ENCODE measurements at regions not wholly inside any gene's neighbourhood (a gene's known extent, or its start where the extent isn't known, plus 50 kb on each side); places are given as distances from the start of the nearest gene placed in this dataset.

GRCh38 chr15:62624547-62625378 is 417.8 kb upstream of the TPM1 start:
- Histone ChIP-seq H3K27ac (ENCODE audit: low read depth, low read length, poor library complexity, severe bottlenecking) (no peak overlapping the region), H3K4me3 (ENCODE audit: low read depth, low read length, poor library complexity, severe bottlenecking) (no peak overlapping the region), H3K36me3 (ENCODE audit: insufficient read depth, low read length, poor library complexity, severe bottlenecking) (no peaks in the 10 kb centered on the region), H3K9me3 (ENCODE audit: low read depth, low read length, poor library complexity, severe bottlenecking) (no peaks in the 10 kb centered on the region), H3K27me3 (replicated peaks; ENCODE audit: insufficient read depth, low read depth, low read length, poor library complexity) (no peaks in the 10 kb centered on the region), H3K4me1 (ENCODE audit: insufficient read depth, low read length, poor library complexity, severe bottlenecking) (no peaks in the 10 kb centered on the region)
- no peak for DNase-seq (ENCODE audit: low spot score)
- ChIA-PET CTCF (no interaction called here), POLR2A (ENCODE audit: low non-redundant PET) (no interaction called here)
- TF ChIP-seq CTCF (conservative IDR thresholded peaks at IDR 0.05; ENCODE audit: low read depth, low read length) (no peak), EZH2 (IDR thresholded peaks at IDR 0.05; ENCODE audit: borderline replicate concordance, low read depth, low read length, poor library complexity, severe bottlenecking) (no peak)
- intact Hi-C loops (cut with micrococcal nuclease; ENCODE audit: unreplicated experiment), result no loop called here
- BruUV-seq (replicated peaks), result no TSS peak

- H3K27ac ChIP-seq (ENCODE audit: low read depth, low read length, poor library complexity, severe bottlenecking), result no peak overlapping the region
- no peak overlapping the region for H3K4me3 ChIP-seq (ENCODE audit: low read depth, low read length, poor library complexity, severe bottlenecking)
- ChIA-PET POLR2A (ENCODE audit: low non-redundant PET) (no interaction called here), CTCF (no interaction called here)
- intact Hi-C loops (cut with micrococcal nuclease; ENCODE audit: unreplicated experiment), result no loop called here
- DNase-seq (ENCODE audit: low spot score), result no peak
- TF ChIP-seq EZH2 (IDR thresholded peaks at IDR 0.05; ENCODE audit: borderline replicate concordance, low read depth, low read length, poor library complexity, severe bottlenecking), result no peak
- no peak for TF ChIP-seq CTCF (conservative IDR thresholded peaks at IDR 0.05; ENCODE audit: low read depth, low read length)
- no peaks in the 10 kb centered on the region for H3K4me1 ChIP-seq (ENCODE audit: insufficient read depth, low read length, poor library complexity, severe bottlenecking)
- BruUV-seq (replicated peaks), result no TSS peak
- H3K9me3 ChIP-seq (ENCODE audit: low read depth, low read length, poor library complexity, severe bottlenecking), result no peaks in the 10 kb centered on the region
- H3K36me3 ChIP-seq (ENCODE audit: insufficient read depth, low read length, poor library complexity, severe bottlenecking), result no peaks in the 10 kb centered on the region
- H3K27me3 ChIP-seq (replicated peaks; ENCODE audit: insufficient read depth, low read depth, low read length, poor library complexity), result no peaks in the 10 kb centered on the region
Observed at GRCh38 chr15:62625429-62626033, 417.0 kb upstream of the TPM1 start.

DNA sequence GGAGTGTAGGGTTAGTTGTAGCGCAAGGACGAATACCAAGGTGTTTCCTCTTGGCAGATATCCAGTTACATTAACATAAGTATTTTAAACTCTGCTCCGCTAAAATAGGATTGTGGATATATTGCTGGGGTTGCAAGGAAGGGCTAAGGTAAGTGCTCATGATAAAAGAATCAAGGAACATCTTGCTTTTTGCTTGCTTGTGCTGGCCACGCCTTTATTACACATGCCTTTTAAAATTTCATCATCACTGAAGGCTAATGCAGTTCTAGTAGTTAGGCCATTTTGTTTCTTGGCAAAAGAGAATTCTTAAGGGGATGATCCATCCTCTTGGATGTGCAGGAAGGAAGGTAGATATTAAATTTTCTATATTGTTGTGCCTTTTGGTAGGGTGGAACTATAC is 415.6 kb upstream of the TPM1 start:
- intact Hi-C loops (cut with micrococcal nuclease; ENCODE audit: unreplicated experiment), result no loop called here
- no peak for DNase-seq (ENCODE audit: low spot score)
- H3K36me3 ChIP-seq (ENCODE audit: insufficient read depth, low read length, poor library complexity, severe bottlenecking), result no peaks in the 10 kb centered on the region
- H3K9me3 ChIP-seq (ENCODE audit: low read depth, low read length, poor library complexity, severe bottlenecking), result no peaks in the 10 kb centered on the region
- no peaks in the 10 kb centered on the region for H3K27me3 ChIP-seq (replicated peaks; ENCODE audit: insufficient read depth, low read depth, low read length, poor library complexity)
- no peak overlapping the region for H3K4me3 ChIP-seq (ENCODE audit: low read depth, low read length, poor library complexity, severe bottlenecking)
- BruUV-seq (replicated peaks), result no TSS peak
- POLR2A ChIA-PET (ENCODE audit: low non-redundant PET), result no interaction called here
- H3K4me1 ChIP-seq (ENCODE audit: insufficient read depth, low read length, poor library complexity, severe bottlenecking), result no peaks in the 10 kb centered on the region
- no peak overlapping the region for H3K27ac ChIP-seq (ENCODE audit: low read depth, low read length, poor library complexity, severe bottlenecking)
- CTCF ChIA-PET, result no interaction called here
- TF ChIP-seq CTCF (conservative IDR thresholded peaks at IDR 0.05; ENCODE audit: low read depth, low read length) (no peak), EZH2 (IDR thresholded peaks at IDR 0.05; ENCODE audit: borderline replicate concordance, low read depth, low read length, poor library complexity, severe bottlenecking) (no peak)

Measured in A673 (cell line).